ENCODE measurements at regions not wholly inside any gene's neighbourhood (a gene's known extent, or its start where the extent isn't known, plus 50 kb on each side); places are given as distances from the start of the nearest gene placed in this dataset.
A peak's percentile ranks its signal among the peaks of the same experiment; 100 is the strongest.
"Not testable (repeated sequence)": the region's sequence is repeated elsewhere in the genome, so short reads cannot be mapped to it uniquely, and the experiment has no call there.

GRCh38 chr15:53837263-53837662 is 77.8 kb upstream of the WDR72 start:
- peak in 1 of 2 experiments; percentile 83 for DNase-seq (ENCODE audit: low read depth in 1 of 2, low spot score in 1 of 2)
- in situ Hi-C loops (cut with HindIII; ENCODE audit: low pct_unique_long_range_greater_than_20kb, low sequenced_read_pairs) = no loop called here

GRCh38 chr15:53836618-53837017 is 77.2 kb upstream of the WDR72 start:
- TF ChIP-seq JUND (IDR thresholded peaks at IDR 0.05; ENCODE audit: low read depth) = no peak
- in situ Hi-C loops (cut with HindIII; ENCODE audit: low pct_unique_long_range_greater_than_20kb, low sequenced_read_pairs) = no loop called here
- no peak for DNase-seq (ENCODE audit: low read depth in 1 of 2, low spot score in 1 of 2)

More at GRCh38 chr15:53837263-53837662, 77.8 kb upstream of the WDR72 start:
- TF ChIP-seq JUND (IDR thresholded peaks at IDR 0.05; ENCODE audit: low read depth) = no peak

DNA sequence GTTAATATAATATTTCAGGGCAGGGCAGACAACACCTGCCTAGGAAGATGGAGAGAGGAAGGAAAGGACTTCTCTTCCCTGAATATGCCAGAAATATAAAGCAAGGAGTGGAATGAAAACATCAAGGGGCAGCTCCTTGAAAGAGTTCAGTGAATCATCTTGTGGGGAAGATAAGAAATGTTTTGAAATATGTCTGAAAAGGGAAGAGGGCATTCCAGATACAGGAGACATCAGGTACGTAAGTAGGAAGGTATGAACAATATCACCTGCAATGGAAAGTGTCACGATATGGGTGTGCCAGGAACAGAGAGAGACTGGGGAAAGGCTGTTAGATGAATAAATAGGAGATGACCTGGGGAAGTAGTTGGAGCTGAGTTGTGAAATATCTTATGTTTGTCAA is 75.8 kb upstream of the WDR72 start:
- no peak for DNase-seq (ENCODE audit: low read depth in 1 of 2, low spot score in 1 of 2)
- no peak for TF ChIP-seq JUND (IDR thresholded peaks at IDR 0.05; ENCODE audit: low read depth)
- in situ Hi-C loops (cut with HindIII; ENCODE audit: low pct_unique_long_range_greater_than_20kb, low sequenced_read_pairs) = no loop called here

DNA sequence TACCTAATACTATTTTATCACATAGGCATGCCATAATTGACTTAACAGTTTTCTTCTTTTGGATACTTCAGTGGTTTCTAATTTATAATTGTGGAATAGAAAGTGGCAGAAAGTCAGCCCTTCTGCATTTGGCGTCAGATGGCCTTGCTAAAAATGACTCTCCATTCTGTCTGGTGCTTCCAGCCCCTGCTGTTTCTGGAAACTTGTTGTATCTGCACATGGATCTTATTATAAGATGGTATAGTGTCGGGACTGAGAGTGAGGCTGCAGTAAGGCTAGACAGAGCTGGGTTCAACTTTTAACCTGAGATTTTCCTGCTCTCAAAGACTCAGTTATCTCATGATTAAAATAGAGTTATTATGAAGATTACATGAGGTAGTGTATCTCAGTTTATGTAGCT is 74.8 kb upstream of the WDR72 start:
- in situ Hi-C loops (cut with HindIII; ENCODE audit: low pct_unique_long_range_greater_than_20kb, low sequenced_read_pairs) = no loop called here
- DNase-seq (ENCODE audit: low read depth in 1 of 2, low spot score in 1 of 2) = no peak
- no peak for TF ChIP-seq JUND (IDR thresholded peaks at IDR 0.05; ENCODE audit: low read depth)

DNA sequence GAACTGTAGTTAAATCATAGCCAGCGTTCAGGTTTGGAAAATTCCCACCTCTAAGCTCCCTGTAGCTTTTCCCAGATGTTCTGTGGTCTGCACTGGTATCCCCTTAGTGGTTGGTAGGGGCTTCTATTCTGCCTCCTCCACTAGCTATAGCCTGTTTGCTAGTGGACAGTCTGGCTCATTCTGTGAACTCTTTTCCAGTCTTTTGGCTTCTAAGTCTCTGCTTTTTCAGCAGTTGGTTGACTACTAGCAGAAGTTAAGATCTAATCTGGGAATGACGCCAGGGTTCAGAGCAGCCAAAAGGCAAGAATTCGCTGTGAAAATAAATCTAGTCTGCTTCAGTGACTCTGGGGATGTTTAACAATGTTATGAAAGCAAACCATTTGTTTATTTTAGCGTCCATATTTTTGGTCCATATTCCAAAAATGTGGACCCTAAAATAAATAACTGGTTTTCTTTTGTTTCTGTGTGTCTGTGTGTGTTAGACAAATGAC is 73.7 kb upstream of the WDR72 start:
- in situ Hi-C loops (cut with HindIII; ENCODE audit: low pct_unique_long_range_greater_than_20kb, low sequenced_read_pairs) = no loop called here
- DNase-seq (ENCODE audit: low read depth in 1 of 2, low spot score in 1 of 2) = peak; percentile 6 to 73
- TF ChIP-seq JUND (IDR thresholded peaks at IDR 0.05; ENCODE audit: low read depth) = peak; percentile 48; the same call in 1 of the 2 replicates

DNA sequence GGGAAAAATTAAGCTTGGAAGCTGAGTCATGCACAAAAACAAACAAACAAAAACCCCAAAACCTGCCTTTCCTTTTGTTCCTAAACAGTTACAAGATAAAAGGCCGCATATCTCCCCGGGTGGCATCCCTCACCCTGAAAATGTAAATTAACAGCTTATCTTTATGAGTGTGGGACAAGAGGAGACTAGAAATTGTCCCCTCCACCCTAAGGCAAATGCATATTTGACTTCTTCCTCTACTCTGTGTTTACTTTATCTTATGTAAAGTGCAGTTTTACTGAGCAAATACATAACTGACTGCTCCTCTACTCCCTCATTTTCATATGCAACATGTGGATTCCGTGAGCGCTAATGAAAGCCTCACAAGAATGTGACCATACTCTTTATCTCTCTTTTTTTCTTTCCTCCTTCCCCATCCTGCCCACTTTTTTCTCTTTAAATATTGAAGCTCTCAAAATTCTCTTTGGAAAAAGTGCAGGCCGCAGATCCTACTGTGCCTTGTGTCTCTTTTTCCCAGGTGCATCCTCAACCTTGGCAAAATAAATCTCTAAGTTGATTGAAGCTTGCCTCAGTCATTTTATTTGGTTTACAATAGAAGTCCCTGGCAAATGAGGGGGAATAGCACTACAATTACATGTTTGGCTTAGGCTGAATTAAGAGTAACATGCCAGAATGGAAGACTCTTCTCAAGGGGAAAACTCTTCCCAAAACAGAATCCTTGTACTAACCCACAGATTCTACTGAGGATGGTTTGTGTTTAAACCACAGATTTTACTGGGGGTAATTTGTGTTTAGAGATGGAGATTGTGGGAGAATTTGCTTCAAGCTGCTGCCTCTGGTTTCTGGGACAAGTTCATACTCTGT is 72.7 kb upstream of the WDR72 start:
- peak; percentile 78 for TF ChIP-seq JUND (IDR thresholded peaks at IDR 0.05; ENCODE audit: low read depth)
- DNase-seq (ENCODE audit: low read depth in 1 of 2, low spot score in 1 of 2) = peak in 1 of 2 experiments; percentile 58
- in situ Hi-C loops (cut with HindIII; ENCODE audit: low pct_unique_long_range_greater_than_20kb, low sequenced_read_pairs) = no loop called here

DNA sequence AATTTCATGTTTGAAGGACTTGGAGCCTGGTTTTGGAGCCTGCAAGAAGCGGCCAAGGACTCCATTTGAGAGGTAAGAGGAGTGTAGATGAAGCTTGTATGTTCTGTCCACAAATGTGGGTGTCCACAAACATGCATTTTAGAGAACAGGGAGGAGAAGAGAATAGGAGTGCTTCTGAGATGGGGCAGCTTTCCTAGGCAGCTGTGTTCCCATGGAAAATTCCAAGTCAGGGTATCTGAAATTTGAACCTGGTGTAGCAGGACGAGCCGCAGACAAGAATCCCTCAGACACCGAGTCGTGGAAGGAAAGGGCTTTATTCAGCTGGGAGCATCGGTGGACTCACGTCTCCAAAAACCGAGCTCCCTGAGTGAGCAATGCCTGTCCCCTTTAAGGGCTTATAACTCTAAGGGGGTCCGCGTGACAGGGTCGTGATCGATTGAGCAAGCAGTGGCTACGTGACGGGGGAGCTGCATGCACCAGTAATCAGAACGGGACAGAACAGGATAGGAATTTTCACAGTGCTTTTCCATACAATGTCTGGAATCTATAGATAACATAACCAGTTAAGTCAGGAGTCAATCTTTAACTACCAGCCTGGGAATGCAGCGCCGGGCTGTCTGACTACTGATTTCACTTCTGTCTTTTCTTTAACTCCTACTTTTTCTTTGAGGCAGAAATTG is 71.4 kb upstream of the WDR72 start:
- no peak for TF ChIP-seq JUND (IDR thresholded peaks at IDR 0.05; ENCODE audit: low read depth)
- DNase-seq (ENCODE audit: low read depth in 1 of 2, low spot score in 1 of 2) = no peak
- in situ Hi-C loops (cut with HindIII; ENCODE audit: low pct_unique_long_range_greater_than_20kb, low sequenced_read_pairs) = no loop called here

DNA sequence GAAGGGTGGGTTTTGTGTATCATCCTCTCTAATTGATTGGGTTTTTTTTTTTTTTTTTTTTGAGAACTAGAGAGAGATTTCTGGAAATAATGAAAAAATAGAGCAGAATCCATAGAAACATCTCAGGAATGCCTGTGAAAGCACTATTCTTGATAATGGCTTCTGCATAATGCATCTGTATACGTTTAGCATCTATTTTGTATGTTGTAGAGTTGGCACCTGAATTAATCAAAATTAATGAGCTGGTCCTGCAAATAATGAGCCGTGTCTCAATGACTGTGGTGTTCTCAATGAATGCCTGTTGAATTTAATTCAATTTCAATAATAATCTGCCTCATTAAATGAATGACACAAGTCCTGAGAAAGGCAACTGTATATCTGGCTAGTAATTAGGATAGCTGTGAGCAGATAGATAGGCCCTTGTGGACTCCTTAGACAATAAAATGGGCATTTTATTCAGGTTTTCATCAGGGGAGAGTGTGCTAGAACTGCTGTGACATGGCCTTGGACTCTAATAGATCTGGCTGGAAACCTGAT is 70.5 kb upstream of the WDR72 start:
- DNase-seq (ENCODE audit: low read depth in 1 of 2, low spot score in 1 of 2) = no peak
- TF ChIP-seq JUND (IDR thresholded peaks at IDR 0.05; ENCODE audit: low read depth) = no peak
- in situ Hi-C loops (cut with HindIII; ENCODE audit: low pct_unique_long_range_greater_than_20kb, low sequenced_read_pairs) = no loop called here

- in situ Hi-C loops (cut with HindIII; ENCODE audit: low pct_unique_long_range_greater_than_20kb, low sequenced_read_pairs) = no loop called here
- peak in 1 of 2 experiments; percentile 65 for DNase-seq (ENCODE audit: low read depth in 1 of 2, low spot score in 1 of 2)
- TF ChIP-seq JUND (IDR thresholded peaks at IDR 0.05; ENCODE audit: low read depth) = no peak
Observed at GRCh38 chr15:53829471-53829870, 70.0 kb upstream of the WDR72 start.

- in situ Hi-C loops (cut with HindIII; ENCODE audit: low pct_unique_long_range_greater_than_20kb, low sequenced_read_pairs) = no loop called here
- no peak for TF ChIP-seq JUND (IDR thresholded peaks at IDR 0.05; ENCODE audit: low read depth)
- DNase-seq (ENCODE audit: low read depth in 1 of 2, low spot score in 1 of 2) = no peak
Observed at GRCh38 chr15:53827355-53827754, 67.9 kb upstream of the WDR72 start.

DNA sequence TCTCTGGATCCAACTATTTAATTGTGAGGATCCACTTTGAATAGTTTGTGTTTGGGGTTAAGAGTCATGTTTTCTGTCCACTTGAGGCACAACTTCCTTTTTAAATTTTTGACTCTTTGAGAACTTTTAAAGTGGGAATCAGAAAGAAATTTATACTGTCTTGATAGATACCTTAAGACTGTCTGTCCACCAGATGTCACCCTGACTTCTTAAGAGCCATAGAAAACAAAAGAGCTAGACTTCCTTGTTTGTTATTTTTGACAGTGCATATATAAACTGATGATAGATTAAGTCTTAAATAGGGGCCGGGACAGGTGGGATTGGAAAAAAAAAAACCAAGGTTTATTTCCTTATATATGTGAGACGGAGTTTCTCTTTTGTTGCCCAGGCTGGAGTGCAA is 52.1 kb upstream of the WDR72 start:
- peak; percentile 13 to 75 for DNase-seq (ENCODE audit: low read depth in 1 of 2, low spot score in 1 of 2)
- TF ChIP-seq JUND (IDR thresholded peaks at IDR 0.05; ENCODE audit: low read depth) = no peak
- in situ Hi-C loops (cut with HindIII; ENCODE audit: low pct_unique_long_range_greater_than_20kb, low sequenced_read_pairs) = no loop called here

DNA sequence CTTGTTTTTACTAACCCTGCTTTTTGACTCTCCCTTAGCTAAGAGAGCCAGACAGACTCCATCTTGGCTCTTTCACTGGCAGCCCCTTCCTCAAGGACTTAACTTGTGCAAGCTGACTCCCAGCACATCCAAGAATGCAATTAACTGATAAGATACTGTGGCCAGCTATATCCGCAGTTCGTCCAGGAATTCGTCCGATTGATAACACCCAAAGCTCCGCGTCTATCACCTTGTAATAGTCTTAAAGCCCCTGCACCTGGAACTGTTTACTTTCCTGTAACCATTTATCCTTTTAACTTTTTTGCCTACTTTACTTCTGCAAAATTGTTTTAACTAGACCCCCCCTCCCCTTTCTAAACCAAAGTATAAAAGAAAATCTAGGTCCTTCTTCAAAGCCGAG is 50.8 kb upstream of the WDR72 start:
- in situ Hi-C loops (cut with HindIII; ENCODE audit: low pct_unique_long_range_greater_than_20kb, low sequenced_read_pairs); DNase-seq (ENCODE audit: low read depth in 1 of 2, low spot score in 1 of 2): not testable (repeated sequence)

All from T47D (cell line).